ENCODE measurements at regions not wholly inside any gene's neighbourhood (a gene's known extent, or its start where the extent isn't known, plus 50 kb on each side); places are given as distances from the start of the nearest gene placed in this dataset.

- Histone ChIP-seq H3K4me2 (ENCODE audit: insufficient read depth, low read length) (no peak overlapping the region), H3K27ac (ENCODE audit: insufficient read depth, low read depth, low read length) (no peak overlapping the region), H3K9me3 (replicated peaks; ENCODE audit: control insufficient read depth, insufficient read depth, low read length) (no peaks in the 10 kb centered on the region), H3K36me3 (ENCODE audit: control insufficient read depth in 2 of 2, extremely low read depth in 1 of 2, insufficient read depth in 2 of 2, low read length in 2 of 2) (no peaks in the 10 kb centered on the region), H3K79me2 (ENCODE audit: control insufficient read depth, insufficient read depth, low read length) (no peaks in the 10 kb centered on the region), H3K27me3 (ENCODE audit: control insufficient read depth in 2 of 2, insufficient read depth in 2 of 2, low read length in 2 of 2) (no peaks in the 10 kb centered on the region), H4K20me1 (replicated peaks; ENCODE audit: control insufficient read depth, extremely low read depth, insufficient read depth, low read length) (no peaks in the 10 kb centered on the region), H3K4me1 (ENCODE audit: control insufficient read depth, extremely low read depth, insufficient read depth, low read length) (no peaks in the 10 kb centered on the region), H3K4me3 (replicated peaks in 1 of 3; ENCODE audit: insufficient read depth in 1 of 3, low read depth in 1 of 3, low read length in 3 of 3) (no peak overlapping the region), H2AFZ (ENCODE audit: low read depth, low read length) (no peak overlapping the region), H3K9me1 (replicated peaks; ENCODE audit: control insufficient read depth, extremely low read depth, insufficient read depth, low read length) (no peaks in the 10 kb centered on the region), H3K9ac (replicated peaks; ENCODE audit: extremely low read depth, insufficient read depth, low read length) (no peak overlapping the region)
- BruUV-seq (replicated peaks): no TSS peak
- POLR2A ChIA-PET: no interaction called here
- no peak for FAIRE-seq
- dilution Hi-C loops (cut with MboI; ENCODE audit: extremely low pct_ligation_motif_present, low sequenced_read_pairs) (no loop called here), intact Hi-C loops (cut with micrococcal nuclease) (no loop called here)
- TF ChIP-seq EZH2 (IDR thresholded peaks at IDR 0.05; ENCODE audit: borderline replicate concordance, low read depth, low read length, severe bottlenecking) (no peak), JUN (IDR thresholded peaks at IDR 0.05; ENCODE audit: borderline replicate concordance, insufficient read depth, insufficient read length, low read depth) (no peak), GATA2 (IDR thresholded peaks at IDR 0.05; ENCODE audit: insufficient read depth, insufficient read length, low read depth, low read length) (no peak), POLR2AphosphoS5 (IDR thresholded peaks at IDR 0.05; ENCODE audit: insufficient read depth, low read depth, low read length) (no peak), POLR2A (IDR thresholded peaks at IDR 0.05; ENCODE audit: low read depth, low read length) (no peak), MYC (IDR thresholded peaks at IDR 0.05; ENCODE audit: low read depth, low read length) (no peak), FOS (IDR thresholded peaks at IDR 0.05; ENCODE audit: borderline replicate concordance, insufficient read depth, low read length) (no peak)
- TF ChIP-seq, protein P1, sequence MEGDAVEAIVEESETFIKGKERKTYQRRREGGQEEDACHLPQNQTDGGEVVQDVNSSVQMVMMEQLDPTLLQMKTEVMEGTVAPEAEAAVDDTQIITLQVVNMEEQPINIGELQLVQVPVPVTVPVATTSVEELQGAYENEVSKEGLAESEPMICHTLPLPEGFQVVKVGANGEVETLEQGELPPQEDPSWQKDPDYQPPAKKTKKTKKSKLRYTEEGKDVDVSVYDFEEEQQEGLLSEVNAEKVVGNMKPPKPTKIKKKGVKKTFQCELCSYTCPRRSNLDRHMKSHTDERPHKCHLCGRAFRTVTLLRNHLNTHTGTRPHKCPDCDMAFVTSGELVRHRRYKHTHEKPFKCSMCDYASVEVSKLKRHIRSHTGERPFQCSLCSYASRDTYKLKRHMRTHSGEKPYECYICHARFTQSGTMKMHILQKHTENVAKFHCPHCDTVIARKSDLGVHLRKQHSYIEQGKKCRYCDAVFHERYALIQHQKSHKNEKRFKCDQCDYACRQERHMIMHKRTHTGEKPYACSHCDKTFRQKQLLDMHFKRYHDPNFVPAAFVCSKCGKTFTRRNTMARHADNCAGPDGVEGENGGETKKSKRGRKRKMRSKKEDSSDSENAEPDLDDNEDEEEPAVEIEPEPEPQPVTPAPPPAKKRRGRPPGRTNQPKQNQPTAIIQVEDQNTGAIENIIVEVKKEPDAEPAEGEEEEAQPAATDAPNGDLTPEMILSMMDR (IDR thresholded peaks at IDR 0.05; ENCODE audit: extremely low read depth in 1 of 2, insufficient read depth in 1 of 2, low read depth in 1 of 2, low read length in 2 of 2): no peak
- TF ChIP-seq, protein P2, sequence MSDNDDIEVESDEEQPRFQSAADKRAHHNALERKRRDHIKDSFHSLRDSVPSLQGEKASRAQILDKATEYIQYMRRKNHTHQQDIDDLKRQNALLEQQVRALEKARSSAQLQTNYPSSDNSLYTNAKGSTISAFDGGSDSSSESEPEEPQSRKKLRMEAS (IDR thresholded peaks at IDR 0.05; ENCODE audit: insufficient read depth, insufficient read length): no peak
- no peak for DNase-seq (ENCODE audit: low read depth, low spot score)
- CTCF ChIA-PET: interaction anchor here (1.1 to 1.7 kb wide), 3 partner anchors 8 to 1420 kb away, joined by 4 read pairs; no protein-coding TSS in a partner anchor
Observed at GRCh38 chr10:4617589-4617988, 208.4 kb upstream of the AKR1E2 start.
